GM18909 (cell line): ENCODE measurements at regions not wholly inside any gene's neighbourhood (a gene's known extent, or its start where the extent isn't known, plus 50 kb on each side); places are given as distances from the start of the nearest gene placed in this dataset.
A peak's percentile ranks its signal among the peaks of the same experiment; 100 is the strongest.
"Not testable (repeated sequence)": the region's sequence is repeated elsewhere in the genome, so short reads cannot be mapped to it uniquely, and the experiment has no call there.

Experiments used
- ATAC-seq: cut with Tn5 transposase; IDR thresholded peaks from one replicate; pipeline ENCODE4 v1.9.1; 2021; ENCODE audit warnings: mild to moderate bottlenecking; ENCODE audit not compliant: unreplicated experiment, poor library complexity

- peak; percentile 90 for ATAC-seq
Measured at GRCh38 chr7:81839708-81840369, 70.0 kb upstream of the HGF start.

- ATAC-seq = no peak
Measured at GRCh38 chr7:81833401-81833800, 63.6 kb upstream of the HGF start.

- no peak for ATAC-seq
Measured at GRCh38 chr7:81831883-81832282, 62.0 kb upstream of the HGF start.

- not testable (repeated sequence) for ATAC-seq
Measured at GRCh38 chr7:81829511-81829910, 59.7 kb upstream of the HGF start.

GRCh38 chr7:81822811-81823210 lies 53.0 kb upstream of the HGF start:
- no peak for ATAC-seq

- ATAC-seq = no peak
Measured at GRCh38 chr7:81819861-81820260, 50.0 kb upstream of the HGF start.
